SU-DHL-6 (cell line): ENCODE measurements at regions not wholly inside any gene's neighbourhood (a gene's known extent, or its start where the extent isn't known, plus 50 kb on each side); places are given as distances from the start of the nearest gene placed in this dataset.

Experiments used
- H2AFZ ChIP-seq: fragments of 200-600 bp; sonication (generic); 2 replicates; pipeline ENCODE4 v1.6.1; 2014; ENCODE audit warnings: low read depth, mild to moderate bottlenecking, moderate library complexity, mixed read lengths, antibody characterized with exemption, low read length; ENCODE audit not compliant: severe bottlenecking
- H3F3A ChIP-seq: fragments of 200-600 bp; shearing (Covaris generic); 2 replicates; pipeline ENCODE4 v1.6.0; 2016; ENCODE audit warnings: antibody characterized with exemption, mild to moderate bottlenecking; ENCODE audit not compliant: insufficient read depth
- H3K27ac ChIP-seq: fragments of 200-600 bp; sonication (generic); 2 replicates; pipeline ENCODE4 v1.5.1; 2016; ENCODE audit warnings: low read depth, mild to moderate bottlenecking, low read length, moderate library complexity, mixed read lengths
- H3K27me3 ChIP-seq: fragments of 200-600 bp; sonication (generic), shearing (Covaris generic); 2 replicates; pipeline ENCODE4 v1.6.0; 2014; ENCODE audit warnings: mild to moderate bottlenecking, low read length
- H3K36me3 ChIP-seq: fragments of 200-600 bp; sonication (generic); 2 replicates; pipeline ENCODE4 v1.6.1; 2014; ENCODE audit warnings: mild to moderate bottlenecking, low read length, mixed read lengths
- H3K4me2 ChIP-seq: fragments of 300-600, 200-600 bp; shearing (Covaris generic), sonication (generic); 2 replicates; pipeline ENCODE4 v1.6.0; 2014; ENCODE audit warnings: low read length, low read depth, mild to moderate bottlenecking; ENCODE audit not compliant: poor library complexity, severe bottlenecking
- H3K4me3 ChIP-seq: fragments of 200-600 bp; sonication (generic); 2 replicates; pipeline ENCODE4 v1.5.1; 2014; ENCODE audit warnings: antibody characterized with exemption, low read length, mild to moderate bottlenecking, mixed read lengths; ENCODE audit not compliant: insufficient read depth, poor library complexity, severe bottlenecking
- H3K79me2 ChIP-seq: fragments of 200-600 bp; sonication (generic); 2 replicates; pipeline ENCODE4 v1.6.1; 2014; ENCODE audit warnings: mild to moderate bottlenecking, low read length, moderate library complexity; ENCODE audit not compliant: insufficient read depth
- H3K9ac ChIP-seq: fragments of 200-600 bp; sonication (generic); 2 replicates; pipeline ENCODE4 v1.7.0; 2014; ENCODE audit warnings: mild to moderate bottlenecking, low read length
- H3K9me2 ChIP-seq: fragments of 200-600 bp; sonication (generic); replicated peaks from 2 replicates; pipeline ENCODE4 v1.6.1; 2014; ENCODE audit warnings: low read length; ENCODE audit not compliant: insufficient read depth
- H3K9me3 ChIP-seq: fragments of 200-600 bp; sonication (generic); 2 replicates; pipeline ENCODE4 v1.6.1; 2014; ENCODE audit warnings: low read length, mixed read lengths; ENCODE audit not compliant: insufficient read depth
- H4K20me1 ChIP-seq: fragments of 200-600 bp; sonication (generic); 2 replicates; pipeline ENCODE4 v1.6.1; 2014; ENCODE audit warnings: low read depth, mild to moderate bottlenecking, antibody characterized with exemption, low read length, moderate library complexity, mixed read lengths
- CTCF ChIP-seq: fragments of 200-600 bp; sonication (generic); IDR thresholded peaks from one replicate; pipeline ENCODE4 v1.5.1; 2017; ENCODE audit warnings: antibody characterized with exemption, mild to moderate bottlenecking, low read length, moderate library complexity; ENCODE audit not compliant: insufficient read depth, poor library complexity, severe bottlenecking
- EZH2phosphoT487 ChIP-seq: fragments of 200-600 bp; sonication (generic), shearing (Covaris generic); conservative IDR thresholded peaks from 2 replicates; pipeline ENCODE4 v1.6.1; 2018; ENCODE audit warnings: mild to moderate bottlenecking, antibody characterized with exemption, low read length, moderate library complexity, mixed read lengths

- no peaks in the 10 kb centered on the region for H4K20me1 ChIP-seq
- TF ChIP-seq CTCF (no peak), EZH2phosphoT487 (no peak)
- H3K9ac ChIP-seq = no peak overlapping the region
- no peaks in the 10 kb centered on the region for H3F3A ChIP-seq
- H3K9me3 ChIP-seq = no peaks in the 10 kb centered on the region
- no peak overlapping the region for H3K4me2 ChIP-seq
- no peak overlapping the region for H3K4me3 ChIP-seq
- H3K36me3 ChIP-seq = no peaks in the 10 kb centered on the region
- H3K27ac ChIP-seq = no peak overlapping the region
- H2AFZ ChIP-seq = no peak overlapping the region
- no peaks in the 10 kb centered on the region for H3K79me2 ChIP-seq
- no peaks in the 10 kb centered on the region for H3K27me3 ChIP-seq
- no peaks in the 10 kb centered on the region for H3K9me2 ChIP-seq
Measured at GRCh38 chr20:10953437-10953836, 279.6 kb upstream of the JAG1 start.

GRCh38 chr20:10954137-10954840 lies 280.5 kb upstream of the JAG1 start:
- Histone ChIP-seq H3K4me2 (no peak overlapping the region), H3K27me3 (no peaks in the 10 kb centered on the region), H3K27ac (no peak overlapping the region)

GRCh38 chr20:10954908-10955580 lies 281.2 kb upstream of the JAG1 start:
- no peak overlapping the region for H3K27ac ChIP-seq
- no peaks in the 10 kb centered on the region for H3K79me2 ChIP-seq
- no peak overlapping the region for H2AFZ ChIP-seq
- no peaks in the 10 kb centered on the region for H3K9me3 ChIP-seq
- H3K9ac ChIP-seq = no peak overlapping the region
- H3F3A ChIP-seq = no peaks in the 10 kb centered on the region
- H3K4me2 ChIP-seq = no peak overlapping the region
- no peak overlapping the region for H3K4me3 ChIP-seq
- no peaks in the 10 kb centered on the region for H3K9me2 ChIP-seq
- no peaks in the 10 kb centered on the region for H3K27me3 ChIP-seq
- no peaks in the 10 kb centered on the region for H3K36me3 ChIP-seq
- no peaks in the 10 kb centered on the region for H4K20me1 ChIP-seq
- TF ChIP-seq CTCF (no peak), EZH2phosphoT487 (no peak)

More at GRCh38 chr20:10954137-10954840, 280.5 kb upstream of the JAG1 start:
- H3K9ac ChIP-seq = no peak overlapping the region
- no peak overlapping the region for H2AFZ ChIP-seq
- H4K20me1 ChIP-seq = no peaks in the 10 kb centered on the region
- H3K79me2 ChIP-seq = no peaks in the 10 kb centered on the region
- TF ChIP-seq EZH2phosphoT487 = no peak
- no peak for TF ChIP-seq CTCF
- H3K36me3 ChIP-seq = no peaks in the 10 kb centered on the region
- no peak overlapping the region for H3K4me3 ChIP-seq
- H3K9me2 ChIP-seq = no peaks in the 10 kb centered on the region
- no peaks in the 10 kb centered on the region for H3K9me3 ChIP-seq
- no peaks in the 10 kb centered on the region for H3F3A ChIP-seq
